IMR-90 (cell line): ENCODE measurements at regions not wholly inside any gene's neighbourhood (a gene's known extent, or its start where the extent isn't known, plus 50 kb on each side); places are given as distances from the start of the nearest gene placed in this dataset.

Experiments
- ATAC-seq: fragments of 200-7000 bp; cut with Tn5 transposase; 2 replicates; pipeline ENCODE4 v1.9.1; 2020; ENCODE audit warnings: low read depth, mild to moderate bottlenecking, moderate library complexity
- BruUV-seq: library from RNA; stranded (reverse); fragments of 400-500 nt; replicated peaks from 2 replicates; lab custom pipeline; 2021; lab: Mats Ljungman, UMichigan
- CTCF ChIA-PET: fragments of 300-600 bp; formaldehyde crosslinking; extraction: SDS; loops from one replicate; lab custom pipeline; 2021; ENCODE audit warnings: antibody characterized with exemption; lab: Yijun Ruan, JAX
- POLR2A ChIA-PET: fragments of 300-600 bp; sonication (Branson Sonifier 250); formaldehyde crosslinking; loops from one replicate; lab custom pipeline; 2022; ENCODE audit warnings: antibody characterized with exemption; ENCODE audit not compliant: unreplicated experiment; lab: Charles Lee
- DNase-seq: peaks from one replicate; pipeline ENCODE4 v3.0.0; 2013
- H2AFZ ChIP-seq: replicated peaks from 2 replicates; pipeline ENCODE3; 2013; ENCODE audit warnings: low read length, mild to moderate bottlenecking; ENCODE audit not compliant: poor library complexity
- H2AK5ac ChIP-seq: 2 replicates; pipeline ENCODE4 v1.6.1; 2013; ENCODE audit warnings: low read depth, low read length, inconsistent platforms
- H2AK9ac ChIP-seq: replicated peaks from 2 replicates; pipeline ENCODE3; 2013; ENCODE audit warnings: mild to moderate bottlenecking, low read depth, low read length, moderate library complexity; ENCODE audit not compliant: poor library complexity
- H2BK120ac ChIP-seq: 2 replicates; pipeline ENCODE4 v1.6.1; 2013; ENCODE audit warnings: low read depth, low read length, inconsistent platforms
- H2BK15ac ChIP-seq: 3 replicates; pipeline ENCODE4 v1.6.1; 2013; ENCODE audit warnings: low read depth, low read length, inconsistent platforms
- H2BK20ac ChIP-seq: 2 replicates; pipeline ENCODE4 v1.6.1; 2013; ENCODE audit warnings: low read depth, mild to moderate bottlenecking, inconsistent platforms, low read length, moderate library complexity
- H2BK5ac ChIP-seq: 2 replicates; pipeline ENCODE4 v1.6.1; 2013; ENCODE audit warnings: mild to moderate bottlenecking, low read depth, low read length, inconsistent platforms; ENCODE audit not compliant: poor library complexity, severe bottlenecking
- H3K14ac ChIP-seq: replicated peaks from 2 replicates; pipeline ENCODE4 v1.6.1; 2013; ENCODE audit warnings: low read depth, low read length, inconsistent platforms
- H3K18ac ChIP-seq: 2 replicates; pipeline ENCODE4 v1.6.1; 2013; ENCODE audit warnings: low read depth, low read length, control low read depth
- H3K23ac ChIP-seq: 2 replicates; pipeline ENCODE4 v1.6.1; 2013; ENCODE audit warnings: low read depth, low read length, inconsistent platforms
- H3K27ac ChIP-seq: 2 replicates; pipeline ENCODE4 v1.5.1; 2013; ENCODE audit warnings: mild to moderate bottlenecking, control low read depth, low read length; ENCODE audit not compliant: insufficient read depth
- H3K27me3 ChIP-seq: 2 replicates; pipeline ENCODE4 v1.6.1; 2013; ENCODE audit warnings: low read length; ENCODE audit not compliant: control insufficient read depth, insufficient read depth
- H3K36me3 ChIP-seq: 2 replicates; pipeline ENCODE4 v1.6.1; 2013; ENCODE audit warnings: low read length, mixed read lengths; ENCODE audit not compliant: control insufficient read depth, insufficient read depth
- H3K4ac ChIP-seq: 2 replicates; pipeline ENCODE4 v1.6.1; 2013; ENCODE audit warnings: low read depth, low read length, inconsistent platforms
- H3K4me1 ChIP-seq: 2 replicates; pipeline ENCODE4 v1.6.1; 2013; ENCODE audit warnings: low read length, mixed read lengths; ENCODE audit not compliant: control insufficient read depth, insufficient read depth
- H3K4me2 ChIP-seq: 2 replicates; pipeline ENCODE4 v1.6.1; 2013; ENCODE audit warnings: low read depth, mild to moderate bottlenecking, control low read depth, low read length, moderate library complexity
- H3K4me3 ChIP-seq: 2 replicates; pipeline ENCODE4 v1.5.1; 2013; ENCODE audit warnings: low read depth, mild to moderate bottlenecking, control low read depth, low read length, moderate library complexity; ENCODE audit not compliant: insufficient read depth
- H3K56ac ChIP-seq: 2 replicates; pipeline ENCODE4 v1.6.1; 2013; ENCODE audit warnings: low read length, inconsistent platforms; ENCODE audit not compliant: insufficient read depth; ENCODE audit errors: extremely low read depth
- H3K79me1 ChIP-seq, 2 experiments: 2 replicates each; pipeline ENCODE4 v1.6.1; 2013; ENCODE audit warnings: low read length in 2 of 2, inconsistent platforms in 1 of 2, low read depth in 1 of 2
- H3K9ac ChIP-seq: 2 replicates; pipeline ENCODE4 v1.6.1; 2013; ENCODE audit warnings: low read depth, low read length, control low read depth
- H3K9me1 ChIP-seq: 2 replicates; pipeline ENCODE4 v1.6.1; 2013; ENCODE audit warnings: low read length, inconsistent platforms; ENCODE audit not compliant: insufficient read depth
- H3K9me3 ChIP-seq: 2 replicates; pipeline ENCODE4 v1.6.1; 2013; ENCODE audit warnings: low read length; ENCODE audit not compliant: control insufficient read depth, insufficient read depth
- H4K20me1 ChIP-seq: 2 replicates; pipeline ENCODE4 v1.6.1; 2013; ENCODE audit warnings: low read length, inconsistent platforms; ENCODE audit not compliant: insufficient read depth
- H4K5ac ChIP-seq: 2 replicates; pipeline ENCODE4 v1.6.1; 2013; ENCODE audit warnings: mild to moderate bottlenecking, low read depth, low read length, control low read depth
- H4K8ac ChIP-seq, 2 experiments: 2 replicates each; pipeline ENCODE4 v1.6.1; 2013; ENCODE audit warnings: low read depth in 2 of 2, low read length in 2 of 2, control low read depth in 1 of 2, inconsistent platforms in 1 of 2
- H4K91ac ChIP-seq: 2 replicates; pipeline ENCODE4 v1.6.1; 2013; ENCODE audit warnings: low read depth, low read length, inconsistent platforms; ENCODE audit not compliant: insufficient read depth
- BHLHE40 ChIP-seq: fragments of 150-350 bp; IDR thresholded peaks from 2 replicates; pipeline ENCODE4 v1.6.1; 2016; ENCODE audit warnings: mild to moderate bottlenecking, low read depth, low read length
- CEBPB ChIP-seq: IDR thresholded peaks from 2 replicates; pipeline ENCODE4 v1.6.1; 2012; ENCODE audit warnings: low read depth, low read length, improper control_type of control experiment
- CHD1 ChIP-seq: IDR thresholded peaks from 2 replicates; pipeline ENCODE4 v1.6.1; 2012; ENCODE audit warnings: low read depth, low read length, improper control_type of control experiment
- CTCF ChIP-seq: conservative IDR thresholded peaks from 2 replicates; pipeline ENCODE4 v1.5.1; 2012; ENCODE audit warnings: mild to moderate bottlenecking, low read depth, low read length, improper control_type of control experiment
- ELK1 ChIP-seq: fragments of 150-350 bp; IDR thresholded peaks from 2 replicates; pipeline ENCODE4 v1.6.1; 2016; ENCODE audit warnings: low read depth, mild to moderate bottlenecking, low read length, moderate library complexity, borderline replicate concordance
- FOS ChIP-seq: fragments of 150-350 bp; IDR thresholded peaks from 2 replicates; pipeline ENCODE4 v1.6.1; 2016; ENCODE audit warnings: low read depth, low read length
- MAFK ChIP-seq: IDR thresholded peaks from 2 replicates; pipeline ENCODE4 v1.6.1; 2012; ENCODE audit warnings: low read depth, low read length, improper control_type of control experiment
- MAZ ChIP-seq: IDR thresholded peaks from 2 replicates; pipeline ENCODE4 v1.6.1; 2012; ENCODE audit warnings: low read depth, mild to moderate bottlenecking, low read length, improper control_type of control experiment, moderate library complexity, borderline replicate concordance
- MXI1 ChIP-seq: IDR thresholded peaks from 2 replicates; pipeline ENCODE4 v1.6.1; 2012; ENCODE audit warnings: low read depth, mild to moderate bottlenecking, low read length, moderate library complexity, borderline replicate concordance
- NFE2L2 ChIP-seq: fragments of 150-350 bp; IDR thresholded peaks from 2 replicates; pipeline ENCODE4 v1.6.1; 2016; ENCODE audit warnings: low read depth, mild to moderate bottlenecking, low read length
- POLR2A ChIP-seq: IDR thresholded peaks from 2 replicates; pipeline ENCODE4 v1.6.1; 2012; ENCODE audit warnings: mild to moderate bottlenecking, low read depth, low read length
- RAD21 ChIP-seq: IDR thresholded peaks from 2 replicates; pipeline ENCODE4 v1.6.1; 2012; ENCODE audit warnings: low read length, improper control_type of control experiment
- RCOR1 ChIP-seq: IDR thresholded peaks from 2 replicates; pipeline ENCODE4 v1.6.1; 2012; ENCODE audit warnings: mild to moderate bottlenecking, low read length, improper control_type of control experiment; ENCODE audit not compliant: insufficient replicate concordance
- RFX5 ChIP-seq: IDR thresholded peaks from 2 replicates; pipeline ENCODE4 v1.8.0; 2012; ENCODE audit warnings: low read depth, mild to moderate bottlenecking, low read length, moderate library complexity
- SMC3 ChIP-seq: fragments of 150-350 bp; IDR thresholded peaks from 2 replicates; pipeline ENCODE4 v1.6.1; 2016; ENCODE audit warnings: low read depth, mild to moderate bottlenecking, antibody characterized with exemption, low read length, moderate library complexity
- USF2 ChIP-seq: fragments of 150-350 bp; IDR thresholded peaks from 2 replicates; pipeline ENCODE4 v1.6.1; 2017; ENCODE audit warnings: mild to moderate bottlenecking, antibody characterized with exemption, low read length, low read depth
- WGBS, 2 experiments: methylation state at CpG; one replicate each; pipeline versions ENCODE4 v1.1.5 to v1.1.7; 2013; ENCODE audit warnings: missing lambda C conversion rate in 2 of 2; ENCODE audit not compliant: insufficient read length in 1 of 2; ENCODE audit errors: extremely low coverage in 2 of 2; 5-methylcytosine and 5-hydroxymethylcytosine counted together
- dilution Hi-C: fragments of 300-500 bp; cut with HindIII; formaldehyde crosslinking; loops from one replicate; pipeline ENCODE4 v1.14.3; 2018; ENCODE audit warnings: low sequenced_read_pairs; ENCODE audit not compliant: unreplicated experiment
- in situ Hi-C: fragments of 300-500 bp; cut with MboI; formaldehyde crosslinking; loops from 3 replicates; pipeline ENCODE4 v1.14.3; 2019; ENCODE audit warnings: low sequenced_read_pairs, inconsistent platforms, mixed read lengths
- intact Hi-C: fragments of 100-400 bp; cut with micrococcal nuclease; formaldehyde crosslinking; loops from 2 replicates; pipeline ENCODE4 v1.10.0; 2022

GRCh38 chr10:57338823-57339558, 928.7 kb downstream of the IPMK start:
- ATAC-seq (peak; percentile 74), DNase-seq (peak; percentile 41)
- no peak overlapping the region for H2BK15ac ChIP-seq
- H4K20me1 ChIP-seq, result no peaks in the 10 kb centered on the region
- no peak overlapping the region for H2AK9ac ChIP-seq
- H3K4me2 ChIP-seq, result no peak overlapping the region
- no peak overlapping the region for H3K9ac ChIP-seq
- H3K14ac ChIP-seq, result no peak overlapping the region
- H3K79me1 ChIP-seq, result no peaks in the 10 kb centered on the region
- no peak for TF ChIP-seq BHLHE40
- TF ChIP-seq RCOR1, result no peak
- no peak for TF ChIP-seq ELK1
- TF ChIP-seq NFE2L2, result no peak
- no peak for TF ChIP-seq POLR2A
- no peak for TF ChIP-seq CEBPB
- TF ChIP-seq SMC3, result peak; percentile 59; the same call in 1 of the 2 replicates
- TF ChIP-seq CHD1, result no peak
- no peak for TF ChIP-seq USF2
- no peak for TF ChIP-seq MAFK
- TF ChIP-seq RAD21, result peak; percentile 49
- no peak for TF ChIP-seq RFX5
- TF ChIP-seq FOS, result no peak
- TF ChIP-seq MAZ, result no peak
- peak; percentile 64 for TF ChIP-seq CTCF
- no peak for TF ChIP-seq MXI1
- no peak overlapping the region for H3K23ac ChIP-seq
- dilution Hi-C loops (no loop called here), in situ Hi-C loops (no loop called here), intact Hi-C loops (loop anchor here (1.0 to 5.0 kb wide), 4 partner anchors 318 to 813 kb away; no protein-coding TSS in a partner anchor)
- no peak overlapping the region for H2AFZ ChIP-seq
- WGBS, 2 experiments, result no CpG with 5 or more reads among the region's 4 CpGs
- no peak overlapping the region for H3K4me3 ChIP-seq
- no peaks in the 10 kb centered on the region for H3K27me3 ChIP-seq
- H3K4ac ChIP-seq, result no peak overlapping the region
- H2BK5ac ChIP-seq, result no peak overlapping the region
- no peak overlapping the region for H2BK20ac ChIP-seq
- no peak overlapping the region for H3K27ac ChIP-seq
- no peak overlapping the region for H4K8ac ChIP-seq
- H2AK5ac ChIP-seq, result no peak overlapping the region
- no peak overlapping the region for H2BK120ac ChIP-seq
- H3K18ac ChIP-seq, result no peak overlapping the region
- CTCF ChIA-PET, result no interaction called here
- no peaks in the 10 kb centered on the region for H3K9me1 ChIP-seq
- no peak overlapping the region for H4K91ac ChIP-seq
- no TSS peak for BruUV-seq
- H3K4me1 ChIP-seq, result no peaks in the 10 kb centered on the region
- no peaks in the 10 kb centered on the region for H3K36me3 ChIP-seq
- H3K56ac ChIP-seq, result no peak overlapping the region
- no peak overlapping the region for H4K5ac ChIP-seq
- POLR2A ChIA-PET, result no interaction called here
- H3K9me3 ChIP-seq, result peaks cover 3% of the 10 kb centered on the region; the same call in 1 of the 2 replicates
